HL-60 (cell line): ENCODE measurements at regions not wholly inside any gene's neighbourhood (a gene's known extent, or its start where the extent isn't known, plus 50 kb on each side); places are given as distances from the start of the nearest gene placed in this dataset.

Experiments
- CTCF ChIP-seq: IDR thresholded peaks from one replicate; pipeline ENCODE4 v1.5.1; 2011; ENCODE audit warnings: low read length, control low read depth, inconsistent platforms; ENCODE audit not compliant: insufficient read depth
- GABPA ChIP-seq: IDR thresholded peaks from 2 replicates; pipeline ENCODE4 v1.6.1; 2012; ENCODE audit warnings: low read depth
- POLR2AphosphoS5 ChIP-seq: IDR thresholded peaks from 2 replicates; pipeline ENCODE4 v1.6.1; 2012; ENCODE audit warnings: low read depth
- REST ChIP-seq: IDR thresholded peaks from 2 replicates; pipeline ENCODE4 v1.6.1; 2012; ENCODE audit warnings: low read depth; ENCODE audit not compliant: insufficient replicate concordance

GRCh38 chr10:52645187-52645758, 127.3 kb downstream of the MBL2 start:
- TF ChIP-seq POLR2AphosphoS5 (no peak), CTCF (no peak), REST (no peak), GABPA (no peak)
